ENCODE measurements at regions not wholly inside any gene's neighbourhood (a gene's known extent, or its start where the extent isn't known, plus 50 kb on each side); places are given as distances from the start of the nearest gene placed in this dataset.

DNA sequence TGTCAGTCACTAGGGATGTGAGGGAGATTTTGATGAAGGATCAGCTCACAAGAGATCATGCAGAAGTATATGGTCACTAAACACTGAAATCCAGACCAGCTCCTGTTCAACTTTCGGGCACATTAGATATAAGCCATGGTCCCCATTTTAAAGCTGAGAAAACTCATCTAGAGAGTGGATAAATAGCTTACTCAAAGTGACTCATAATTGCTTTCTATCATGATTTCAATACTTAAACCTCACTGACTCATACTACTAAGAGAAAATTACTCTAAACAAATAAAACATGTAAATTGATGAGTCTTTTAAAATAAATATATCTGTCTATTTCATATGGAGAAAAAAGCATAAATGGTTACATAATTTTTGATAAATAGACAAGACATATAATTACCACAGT, 567.7 kb downstream of the TLR4 start:
- no TSS peak for BruUV-seq (replicated peaks)
- H3K27ac ChIP-seq (ENCODE audit: low read length): no peak overlapping the region
- POLR2A ChIA-PET: no interaction called here
- H3K4me1 ChIP-seq (ENCODE audit: control insufficient read depth, insufficient read depth, low read length): no peaks in the 10 kb centered on the region
- H3K36me3 ChIP-seq (ENCODE audit: control insufficient read depth, insufficient read depth, low read length): no peaks in the 10 kb centered on the region
- H3K4me3 ChIP-seq (ENCODE audit: low read depth in 2 of 2, low read length in 2 of 2): no peak overlapping the region
- H3K27me3 ChIP-seq (ENCODE audit: control insufficient read depth, insufficient read depth, low read length): no peaks in the 10 kb centered on the region
- intact Hi-C loops (cut with micrococcal nuclease; ENCODE audit: unreplicated experiment) (no loop called here), in situ Hi-C loops (cut with HindIII; ENCODE audit: low pct_unique_long_range_greater_than_20kb, low sequenced_read_pairs) (no loop called here)
- TF ChIP-seq TCF7L2 (IDR thresholded peaks at IDR 0.05; ENCODE audit: low read depth, low read length): no peak
- DNase-seq (ENCODE audit: low read depth, low spot score): no peak
- ATAC-seq: no peak
- no peaks in the 10 kb centered on the region for H3K9me3 ChIP-seq (ENCODE audit: control insufficient read depth, insufficient read depth, low read depth, low read length)
- CTCF ChIA-PET: no interaction called here

DNA sequence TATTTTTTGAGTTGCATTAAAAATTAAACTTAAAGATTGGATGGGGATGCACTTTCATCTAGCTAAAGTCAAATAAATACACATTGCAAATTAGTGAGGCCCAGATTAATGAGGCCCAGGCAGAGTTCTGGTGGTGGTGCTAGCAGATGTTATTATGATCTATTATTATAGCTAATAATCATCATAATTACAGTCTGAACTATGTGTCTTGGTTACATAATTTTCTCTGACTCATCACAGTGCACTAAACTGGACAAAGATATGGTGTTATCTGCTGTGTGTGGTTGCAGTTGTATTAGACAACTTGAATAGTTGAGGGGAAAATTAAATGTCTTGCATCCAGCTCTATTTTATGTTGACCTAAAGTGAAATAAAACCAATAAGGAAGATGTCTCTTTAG, 568.8 kb downstream of the TLR4 start:
- Histone ChIP-seq H3K27ac (ENCODE audit: low read length) (no peak overlapping the region), H3K27me3 (ENCODE audit: control insufficient read depth, insufficient read depth, low read length) (no peaks in the 10 kb centered on the region), H3K4me1 (ENCODE audit: control insufficient read depth, insufficient read depth, low read length) (no peaks in the 10 kb centered on the region), H3K9me3 (ENCODE audit: control insufficient read depth, insufficient read depth, low read depth, low read length) (no peaks in the 10 kb centered on the region), H3K36me3 (ENCODE audit: control insufficient read depth, insufficient read depth, low read length) (no peaks in the 10 kb centered on the region), H3K4me3 (ENCODE audit: low read depth in 2 of 2, low read length in 2 of 2) (no peak overlapping the region)
- BruUV-seq (replicated peaks): no TSS peak
- in situ Hi-C loops (cut with HindIII; ENCODE audit: low pct_unique_long_range_greater_than_20kb, low sequenced_read_pairs): no loop called here
- no peak for ATAC-seq
- no peak for DNase-seq (ENCODE audit: low read depth, low spot score)
- ChIA-PET POLR2A (no interaction called here), CTCF (no interaction called here)
- TF ChIP-seq, protein P1, sequence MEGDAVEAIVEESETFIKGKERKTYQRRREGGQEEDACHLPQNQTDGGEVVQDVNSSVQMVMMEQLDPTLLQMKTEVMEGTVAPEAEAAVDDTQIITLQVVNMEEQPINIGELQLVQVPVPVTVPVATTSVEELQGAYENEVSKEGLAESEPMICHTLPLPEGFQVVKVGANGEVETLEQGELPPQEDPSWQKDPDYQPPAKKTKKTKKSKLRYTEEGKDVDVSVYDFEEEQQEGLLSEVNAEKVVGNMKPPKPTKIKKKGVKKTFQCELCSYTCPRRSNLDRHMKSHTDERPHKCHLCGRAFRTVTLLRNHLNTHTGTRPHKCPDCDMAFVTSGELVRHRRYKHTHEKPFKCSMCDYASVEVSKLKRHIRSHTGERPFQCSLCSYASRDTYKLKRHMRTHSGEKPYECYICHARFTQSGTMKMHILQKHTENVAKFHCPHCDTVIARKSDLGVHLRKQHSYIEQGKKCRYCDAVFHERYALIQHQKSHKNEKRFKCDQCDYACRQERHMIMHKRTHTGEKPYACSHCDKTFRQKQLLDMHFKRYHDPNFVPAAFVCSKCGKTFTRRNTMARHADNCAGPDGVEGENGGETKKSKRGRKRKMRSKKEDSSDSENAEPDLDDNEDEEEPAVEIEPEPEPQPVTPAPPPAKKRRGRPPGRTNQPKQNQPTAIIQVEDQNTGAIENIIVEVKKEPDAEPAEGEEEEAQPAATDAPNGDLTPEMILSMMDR (IDR thresholded peaks at IDR 0.05): no peak
- no peak for TF ChIP-seq SIN3A (IDR thresholded peaks at IDR 0.05; ENCODE audit: borderline replicate concordance, insufficient read depth, low read depth, low read length)
- TF ChIP-seq, protein P2, sequence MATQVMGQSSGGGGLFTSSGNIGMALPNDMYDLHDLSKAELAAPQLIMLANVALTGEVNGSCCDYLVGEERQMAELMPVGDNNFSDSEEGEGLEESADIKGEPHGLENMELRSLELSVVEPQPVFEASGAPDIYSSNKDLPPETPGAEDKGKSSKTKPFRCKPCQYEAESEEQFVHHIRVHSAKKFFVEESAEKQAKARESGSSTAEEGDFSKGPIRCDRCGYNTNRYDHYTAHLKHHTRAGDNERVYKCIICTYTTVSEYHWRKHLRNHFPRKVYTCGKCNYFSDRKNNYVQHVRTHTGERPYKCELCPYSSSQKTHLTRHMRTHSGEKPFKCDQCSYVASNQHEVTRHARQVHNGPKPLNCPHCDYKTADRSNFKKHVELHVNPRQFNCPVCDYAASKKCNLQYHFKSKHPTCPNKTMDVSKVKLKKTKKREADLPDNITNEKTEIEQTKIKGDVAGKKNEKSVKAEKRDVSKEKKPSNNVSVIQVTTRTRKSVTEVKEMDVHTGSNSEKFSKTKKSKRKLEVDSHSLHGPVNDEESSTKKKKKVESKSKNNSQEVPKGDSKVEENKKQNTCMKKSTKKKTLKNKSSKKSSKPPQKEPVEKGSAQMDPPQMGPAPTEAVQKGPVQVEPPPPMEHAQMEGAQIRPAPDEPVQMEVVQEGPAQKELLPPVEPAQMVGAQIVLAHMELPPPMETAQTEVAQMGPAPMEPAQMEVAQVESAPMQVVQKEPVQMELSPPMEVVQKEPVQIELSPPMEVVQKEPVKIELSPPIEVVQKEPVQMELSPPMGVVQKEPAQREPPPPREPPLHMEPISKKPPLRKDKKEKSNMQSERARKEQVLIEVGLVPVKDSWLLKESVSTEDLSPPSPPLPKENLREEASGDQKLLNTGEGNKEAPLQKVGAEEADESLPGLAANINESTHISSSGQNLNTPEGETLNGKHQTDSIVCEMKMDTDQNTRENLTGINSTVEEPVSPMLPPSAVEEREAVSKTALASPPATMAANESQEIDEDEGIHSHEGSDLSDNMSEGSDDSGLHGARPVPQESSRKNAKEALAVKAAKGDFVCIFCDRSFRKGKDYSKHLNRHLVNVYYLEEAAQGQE (IDR thresholded peaks at IDR 0.05; ENCODE audit: insufficient read depth in 1 of 2, low read depth in 2 of 2, low read length in 1 of 2): no peak
- no peak for TF ChIP-seq POLR2AphosphoS5 (IDR thresholded peaks at IDR 0.05; ENCODE audit: low read depth, low read length)
- intact Hi-C loops (cut with micrococcal nuclease; ENCODE audit: unreplicated experiment): no loop called here

DNA sequence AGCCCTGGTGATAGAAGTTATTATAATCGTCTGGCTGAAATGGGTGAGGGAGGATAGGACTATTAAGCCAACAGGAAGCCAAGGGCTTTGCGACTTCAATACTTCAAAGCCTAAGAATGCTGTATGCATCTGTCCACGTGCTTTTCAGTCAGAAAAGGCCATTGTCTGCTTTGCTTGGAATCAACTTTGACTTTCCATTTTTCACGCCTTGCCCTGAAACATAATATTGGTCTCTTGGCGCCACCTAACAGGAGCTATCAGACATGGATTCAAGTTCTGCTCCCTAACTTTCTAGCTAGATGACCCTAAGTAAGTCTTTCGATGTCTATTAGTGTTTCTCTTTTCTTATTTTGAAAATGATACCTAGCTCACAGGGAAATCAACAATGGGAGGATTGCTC, 572.6 kb downstream of the TLR4 start:
- ChIA-PET POLR2A (no interaction called here), CTCF (interaction anchor here (0.6 kb wide), 1 partner anchor 107 kb away, joined by 3 read pairs; no protein-coding TSS in a partner anchor)
- intact Hi-C loops (cut with micrococcal nuclease; ENCODE audit: unreplicated experiment) (no loop called here), in situ Hi-C loops (cut with HindIII; ENCODE audit: low pct_unique_long_range_greater_than_20kb, low sequenced_read_pairs) (no loop called here)
- TF ChIP-seq TCF7L2 (IDR thresholded peaks at IDR 0.05; ENCODE audit: low read depth, low read length) (no peak), SIN3A (IDR thresholded peaks at IDR 0.05; ENCODE audit: borderline replicate concordance, insufficient read depth, low read depth, low read length) (no peak)
- TF ChIP-seq, protein P1 (IDR thresholded peaks at IDR 0.05): no peak
- H3K27me3 ChIP-seq (ENCODE audit: control insufficient read depth, insufficient read depth, low read length): no peaks in the 10 kb centered on the region
- H3K4me3 ChIP-seq (ENCODE audit: low read depth in 2 of 2, low read length in 2 of 2): no peak overlapping the region
- no peaks in the 10 kb centered on the region for H3K36me3 ChIP-seq (ENCODE audit: control insufficient read depth, insufficient read depth, low read length)
- no peak for DNase-seq (ENCODE audit: low read depth, low spot score)
- no peak for ATAC-seq
- no peaks in the 10 kb centered on the region for H3K4me1 ChIP-seq (ENCODE audit: control insufficient read depth, insufficient read depth, low read length)
- no peak overlapping the region for H3K27ac ChIP-seq (ENCODE audit: low read length)
- H3K9me3 ChIP-seq (ENCODE audit: control insufficient read depth, insufficient read depth, low read depth, low read length): no peaks in the 10 kb centered on the region
- BruUV-seq (replicated peaks): no TSS peak

Measured in Panc1 (cell line).